HG03439 (cell line): ENCODE measurements at regions not wholly inside any gene's neighbourhood (a gene's known extent, or its start where the extent isn't known, plus 50 kb on each side); places are given as distances from the start of the nearest gene placed in this dataset.
"Not testable (repeated sequence)": the region's sequence is repeated elsewhere in the genome, so short reads cannot be mapped to it uniquely, and the experiment has no call there.

ENCODE experiments used
- ATAC-seq: cut with Tn5 transposase; IDR thresholded peaks from one replicate; pipeline ENCODE4 v1.9.1; 2021; ENCODE audit warnings: mild to moderate bottlenecking, moderate library complexity; ENCODE audit not compliant: unreplicated experiment

DNA sequence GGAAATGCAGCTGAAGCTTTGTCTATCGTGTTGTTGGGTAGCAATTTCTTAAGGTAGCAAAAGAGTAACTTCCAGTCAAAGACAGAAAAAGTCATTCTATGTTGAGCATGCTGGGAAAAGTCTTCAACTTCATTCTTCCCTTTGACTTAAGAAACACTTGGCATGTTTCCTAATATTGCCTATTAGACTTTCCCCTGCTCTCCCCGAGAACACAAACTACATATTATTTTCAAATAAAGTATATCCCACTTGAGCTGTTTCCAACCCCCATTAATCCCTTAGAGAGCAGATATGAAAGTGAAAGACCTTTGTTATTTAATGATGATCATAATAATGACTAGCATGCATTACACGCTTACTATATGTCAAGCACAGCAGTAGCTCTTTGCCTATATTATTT lies 136.0 kb upstream of the SPOPL start:
- no peak for ATAC-seq

DNA sequence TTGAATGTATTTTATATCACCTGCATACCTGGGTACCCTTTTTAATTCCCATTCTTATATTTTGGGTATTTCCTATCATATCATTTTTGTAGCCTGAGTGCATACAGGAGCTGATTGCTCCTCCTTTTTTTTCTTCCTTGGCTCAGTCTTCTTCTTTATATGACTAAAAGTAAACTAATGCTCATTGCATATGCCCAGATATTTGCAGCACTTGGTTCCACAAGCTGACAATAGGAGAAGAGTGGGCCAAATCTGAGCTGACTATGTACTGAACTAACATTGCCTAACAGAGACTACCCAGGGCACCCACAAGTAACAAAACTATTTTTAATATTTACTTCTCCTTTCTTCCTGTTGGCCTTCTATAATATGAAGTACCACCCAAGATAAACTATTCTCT lies 131.7 kb upstream of the SPOPL start:
- ATAC-seq, result no peak

DNA sequence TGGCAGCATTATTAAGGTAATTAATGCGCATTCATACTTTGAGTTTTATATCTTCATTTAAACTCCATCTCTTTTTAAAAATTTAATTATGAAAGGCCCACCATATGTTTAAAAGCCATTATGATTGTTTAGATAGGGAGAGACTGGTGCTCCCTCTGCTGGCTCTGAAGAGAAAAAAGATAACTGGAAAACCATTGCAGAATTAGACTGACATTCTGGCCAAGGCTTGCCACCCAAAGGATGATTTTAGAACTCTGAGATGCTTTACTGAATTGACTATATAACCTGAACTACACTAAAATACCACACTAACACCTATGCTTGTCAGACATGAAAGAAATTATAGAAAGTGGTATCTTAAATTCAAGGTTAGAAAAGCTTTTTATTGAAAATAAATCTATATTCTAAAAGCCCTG lies 127.6 kb upstream of the SPOPL start:
- no peak for ATAC-seq

DNA sequence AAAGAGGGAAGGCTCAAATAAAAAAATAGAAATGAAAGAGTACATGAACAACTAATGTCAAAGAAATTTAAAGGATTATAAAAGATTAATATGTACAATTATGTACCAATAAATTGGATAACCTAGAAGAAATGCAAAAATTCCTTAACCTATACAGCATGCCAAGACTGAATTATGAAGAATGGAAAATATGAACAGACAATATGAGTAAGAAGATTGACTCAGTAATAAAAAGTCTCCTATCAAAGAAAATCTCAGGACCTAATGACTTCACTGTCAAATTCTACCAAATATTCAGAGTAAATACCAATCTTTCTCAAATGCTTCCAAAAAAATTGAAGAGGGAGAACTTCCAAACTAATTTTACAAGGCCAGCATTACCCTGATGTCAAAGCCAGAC lies 120.2 kb upstream of the SPOPL start:
- ATAC-seq, result no peak

DNA sequence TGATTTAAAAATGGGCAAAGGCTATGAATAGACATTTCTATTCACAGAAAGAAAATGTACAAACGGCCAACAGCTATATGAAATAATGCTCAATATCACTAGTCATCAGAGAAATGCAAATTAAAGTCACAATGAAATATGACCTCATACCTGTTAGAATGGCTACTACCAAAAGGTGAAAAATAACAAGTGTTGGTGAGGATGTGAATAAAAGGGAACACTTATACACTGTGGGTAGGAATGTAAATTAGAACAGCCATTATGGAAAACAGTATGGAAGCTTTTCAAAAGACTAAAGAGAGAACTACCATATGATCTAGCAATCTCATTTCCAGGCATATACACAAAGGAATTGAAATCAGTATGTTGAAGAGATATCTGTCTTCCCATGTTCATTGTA lies 118.9 kb upstream of the SPOPL start:
- ATAC-seq, result no peak

DNA sequence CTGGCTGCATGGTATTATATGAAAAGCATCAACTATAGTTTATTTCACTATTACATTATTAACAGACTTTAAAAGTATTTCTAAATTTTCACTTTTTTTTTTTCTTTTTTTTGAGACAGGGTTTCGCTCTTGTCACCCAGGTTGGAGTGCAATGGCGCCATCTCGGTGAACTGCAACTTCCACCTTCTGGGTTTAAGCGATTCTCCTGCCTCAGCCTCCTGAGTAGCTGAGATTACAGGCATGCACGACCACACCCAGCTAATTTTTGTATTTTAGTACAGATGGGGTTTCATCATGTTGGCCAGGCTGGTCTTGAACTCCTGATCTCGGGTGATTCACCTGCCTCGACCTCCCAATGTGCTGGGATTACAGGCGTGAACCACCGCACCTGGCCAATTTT lies 115.4 kb upstream of the SPOPL start:
- not testable (repeated sequence) for ATAC-seq

DNA sequence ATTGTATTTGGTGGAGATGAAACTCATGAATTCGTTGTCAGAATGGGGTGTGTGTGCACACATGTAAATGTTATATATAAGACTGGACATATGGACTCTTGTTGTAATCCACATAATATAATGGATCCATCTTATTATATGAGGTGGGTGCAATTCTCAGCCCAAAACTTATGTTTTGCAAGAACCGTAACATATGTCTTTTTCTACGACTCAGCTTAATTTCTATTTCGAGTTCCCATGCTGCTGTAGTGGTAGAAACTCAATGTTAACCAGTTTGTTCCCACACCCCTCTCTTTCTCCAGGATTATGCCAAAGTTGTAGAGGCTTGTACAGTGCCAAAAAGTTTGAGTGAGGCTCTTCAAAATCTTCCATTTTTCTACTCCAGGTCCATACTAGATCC lies 112.5 kb upstream of the SPOPL start:
- ATAC-seq, result no peak

DNA sequence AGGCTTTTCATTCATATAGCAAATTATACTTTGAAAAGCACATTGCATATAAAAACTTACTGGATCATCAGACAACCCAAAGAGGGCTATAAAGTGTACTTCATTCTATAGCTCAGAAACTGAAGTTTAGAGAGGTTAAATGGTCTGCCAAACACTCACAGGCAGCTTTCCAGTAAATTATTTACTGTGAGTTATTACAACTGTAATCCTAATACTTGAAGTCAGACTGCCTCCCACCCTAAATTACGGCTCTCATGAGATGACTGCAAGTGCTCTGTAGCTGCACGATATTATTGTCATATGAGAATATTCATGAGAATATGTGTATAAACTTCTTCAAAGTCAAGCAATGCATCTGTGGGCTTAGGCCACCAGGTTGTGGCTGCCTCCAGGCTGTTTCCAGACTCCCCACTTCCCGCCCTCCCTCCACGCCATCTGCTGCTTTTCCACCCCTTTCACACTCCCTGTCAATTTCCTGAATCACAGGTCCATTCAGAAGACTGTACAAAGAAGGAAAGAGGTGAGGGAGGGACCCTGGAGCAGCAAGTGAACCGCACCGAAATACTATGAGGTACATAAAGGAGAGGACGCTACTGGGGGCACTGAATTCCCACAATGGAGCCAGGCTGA lies 111.1 kb upstream of the SPOPL start:
- ATAC-seq, result no peak

DNA sequence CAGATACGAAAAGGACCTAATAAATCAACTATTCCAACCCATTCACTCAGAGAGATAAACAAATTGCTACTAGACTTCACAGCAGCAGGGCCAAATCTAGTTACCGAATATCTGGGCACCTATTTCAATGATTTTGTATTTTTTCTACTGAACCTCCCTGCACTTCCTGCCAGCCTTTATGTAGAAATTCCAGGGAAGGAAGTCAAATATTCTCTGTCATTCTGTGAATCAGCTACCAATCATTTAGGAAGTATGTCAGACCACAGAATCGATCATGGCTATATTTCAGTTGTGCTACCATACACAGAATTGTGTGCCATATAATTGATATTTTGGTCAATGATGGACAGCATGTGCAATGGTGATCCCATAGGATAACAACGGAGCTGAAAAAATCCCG lies 109.6 kb upstream of the SPOPL start:
- ATAC-seq, result no peak

DNA sequence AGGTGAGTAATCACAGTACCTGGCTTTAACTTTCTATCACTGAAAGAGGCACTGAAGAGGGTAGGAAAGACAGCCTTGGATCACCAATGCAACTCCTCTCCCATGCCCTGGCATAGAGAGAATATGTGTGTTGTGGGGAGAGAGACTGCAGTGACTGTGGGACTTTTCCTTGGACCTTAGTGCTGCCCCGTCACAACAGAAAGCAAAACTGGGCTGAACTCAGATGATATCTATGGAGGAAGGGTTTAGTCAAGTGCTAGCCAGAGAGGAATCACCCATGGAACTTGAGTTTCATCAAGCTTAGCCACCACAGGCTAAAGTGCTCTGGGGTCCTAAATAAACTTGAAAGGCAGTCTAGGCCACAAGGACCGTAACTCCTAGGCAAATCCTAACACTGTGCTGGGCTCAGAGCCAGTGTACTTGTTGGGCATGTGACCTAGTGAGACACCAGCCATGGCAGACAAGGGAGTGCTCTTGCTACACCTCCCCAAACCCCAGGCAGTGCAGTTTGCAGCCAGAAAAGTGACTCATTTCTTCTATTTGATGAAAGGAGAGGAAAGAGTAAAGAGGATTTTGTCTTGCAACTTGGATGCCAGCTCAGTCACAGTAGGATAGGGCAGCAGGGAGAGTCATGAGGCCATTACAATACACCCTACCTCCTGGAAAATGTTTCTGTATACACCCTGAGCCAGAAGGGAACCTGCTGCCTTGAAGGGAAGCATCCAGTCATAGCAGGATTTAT lies 105.8 kb upstream of the SPOPL start:
- no peak for ATAC-seq

DNA sequence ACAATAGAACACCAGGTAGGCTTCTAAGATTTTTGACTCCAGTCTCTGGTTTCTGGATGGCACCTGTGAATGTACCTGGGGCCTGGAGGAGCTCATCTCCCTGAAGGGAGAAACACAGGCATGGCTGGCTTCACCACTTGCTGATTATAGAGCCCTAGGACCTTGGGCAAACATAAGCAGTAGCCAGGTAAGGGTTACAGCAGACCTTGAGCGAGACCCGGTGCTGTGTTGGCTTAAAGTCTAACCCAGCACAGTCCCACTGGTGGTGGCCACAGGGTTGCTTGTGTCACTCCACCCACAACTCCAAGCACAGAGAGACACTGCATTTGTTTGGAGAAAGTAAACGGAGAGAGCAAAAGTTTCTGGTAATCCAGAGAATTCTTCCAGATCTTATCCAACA lies 104.7 kb upstream of the SPOPL start:
- ATAC-seq, result no peak

DNA sequence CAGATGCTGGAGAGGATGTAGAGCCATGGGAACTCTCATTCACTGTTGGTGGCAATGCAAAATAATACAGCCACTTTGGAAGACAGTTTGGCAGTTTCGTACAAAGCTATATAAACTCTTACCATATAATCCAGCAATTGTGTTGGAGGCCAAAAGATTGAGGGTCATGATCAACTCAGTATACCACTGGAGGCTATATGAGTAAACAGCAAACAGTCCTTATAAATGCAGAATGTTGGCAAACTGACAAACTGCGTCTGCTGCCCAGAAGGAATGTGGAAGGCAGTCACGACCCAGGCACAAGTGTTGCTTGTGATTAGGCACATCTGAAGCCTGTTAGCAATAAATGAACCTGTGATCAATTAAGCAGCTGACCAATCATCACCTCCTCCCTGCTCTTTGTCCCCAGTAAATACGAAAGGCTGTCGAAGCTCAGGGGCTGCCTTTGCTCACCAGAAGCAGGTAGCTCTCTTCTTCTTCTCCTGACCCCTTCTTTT lies 98.1 kb upstream of the SPOPL start:
- ATAC-seq, result no peak

DNA sequence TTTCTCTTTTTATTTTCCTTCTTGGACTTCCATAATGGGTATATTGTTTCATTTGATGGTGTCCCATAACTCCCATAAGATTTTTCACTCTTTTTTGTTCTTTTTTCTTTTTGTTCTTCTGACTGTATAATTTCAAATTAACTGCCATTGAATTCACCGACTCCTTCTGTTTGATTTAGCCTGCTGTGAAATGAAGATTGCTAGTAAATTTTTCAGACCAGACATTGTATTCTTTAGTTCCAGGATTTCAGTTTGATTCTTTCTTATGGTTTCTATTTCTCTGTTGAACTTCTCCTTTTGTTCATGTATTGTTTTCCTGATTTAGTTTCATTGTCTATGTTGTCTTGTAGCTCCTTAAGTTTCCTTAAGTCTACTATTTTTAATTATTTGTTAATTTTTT lies 87.6 kb upstream of the SPOPL start:
- ATAC-seq, result no peak

DNA sequence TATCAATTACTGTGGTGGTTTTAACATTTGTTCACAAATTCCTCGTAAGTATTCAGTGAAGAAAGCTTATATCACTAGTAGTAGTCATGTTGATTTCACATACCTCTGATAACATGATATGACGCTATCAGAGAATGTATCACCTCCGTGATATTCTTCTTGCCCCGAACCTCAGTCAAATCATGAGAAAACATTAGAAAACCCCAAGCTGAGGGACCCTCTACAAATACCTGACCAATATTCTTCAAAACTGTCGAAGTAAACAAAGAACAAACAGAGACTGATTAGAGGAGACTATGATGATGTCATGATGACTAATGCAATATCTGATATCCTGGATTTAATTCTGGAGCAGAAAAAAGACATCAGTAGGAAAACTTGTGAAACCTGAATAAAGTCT lies 85.6 kb upstream of the SPOPL start:
- ATAC-seq, result no peak

DNA sequence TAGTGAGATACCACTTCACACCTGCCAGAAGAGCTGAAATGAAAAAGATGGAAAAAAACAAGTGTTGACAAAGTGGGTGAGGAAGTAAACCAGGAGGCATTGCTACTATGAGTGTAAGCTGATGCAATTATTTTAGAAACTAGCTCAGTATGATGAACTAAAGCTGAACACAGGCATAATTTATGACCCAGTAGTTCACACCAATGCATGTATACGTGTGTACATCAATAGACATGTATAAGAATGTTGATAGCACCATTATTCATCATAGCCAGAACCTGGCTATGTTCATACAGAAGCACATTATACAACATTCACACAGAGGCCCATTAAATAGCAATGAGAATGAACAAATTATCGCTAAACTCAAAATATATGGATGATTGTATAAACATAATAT lies 83.1 kb upstream of the SPOPL start:
- ATAC-seq, result no peak

DNA sequence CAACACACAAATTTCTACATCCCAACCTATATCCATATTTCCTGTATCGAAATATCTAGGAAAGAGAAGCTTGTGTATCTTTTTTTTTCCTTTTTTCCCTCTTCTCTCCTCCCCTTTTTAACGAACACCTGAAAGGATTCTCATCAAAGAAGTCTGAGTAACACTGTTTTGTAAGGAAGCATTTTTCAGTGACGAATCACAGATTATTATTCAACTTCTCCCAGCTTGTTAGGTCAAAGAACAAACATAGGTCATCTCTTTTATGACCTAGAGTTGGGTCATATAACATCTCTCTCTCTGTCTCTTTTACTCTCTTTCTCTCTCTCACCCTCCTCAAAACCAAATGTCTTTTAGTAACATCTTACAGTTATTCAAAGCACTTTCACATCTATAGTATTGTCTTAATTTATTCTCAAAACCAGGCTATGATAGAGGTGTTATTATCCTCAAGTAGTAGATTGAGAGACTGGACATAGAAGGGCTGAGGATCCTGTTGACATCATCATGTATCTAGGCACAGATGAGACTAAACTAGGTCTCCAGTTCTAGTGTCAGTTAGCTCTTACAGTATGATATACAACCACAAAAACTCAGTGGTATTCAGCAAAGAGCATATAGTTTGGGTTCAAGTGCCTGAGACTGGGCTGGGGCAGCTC lies 80.1 kb upstream of the SPOPL start:
- no peak for ATAC-seq

DNA sequence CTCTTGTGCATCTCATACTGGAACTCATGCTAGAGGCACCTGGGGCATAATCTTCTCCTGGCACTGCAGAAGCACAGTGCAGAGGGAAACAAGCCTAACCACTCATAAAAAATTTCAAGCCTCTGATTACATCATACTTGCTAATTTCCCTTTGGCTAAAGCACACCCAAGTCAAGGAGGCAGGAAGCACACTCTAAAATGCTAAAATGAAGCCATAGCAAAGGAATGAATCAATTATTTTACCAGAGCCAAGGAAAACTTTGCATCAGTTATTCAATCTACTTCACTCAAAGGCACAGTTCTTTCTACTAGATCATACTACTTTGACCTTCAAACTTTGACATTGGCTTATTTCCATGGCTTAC lies 79.6 kb upstream of the SPOPL start:
- ATAC-seq, result no peak

DNA sequence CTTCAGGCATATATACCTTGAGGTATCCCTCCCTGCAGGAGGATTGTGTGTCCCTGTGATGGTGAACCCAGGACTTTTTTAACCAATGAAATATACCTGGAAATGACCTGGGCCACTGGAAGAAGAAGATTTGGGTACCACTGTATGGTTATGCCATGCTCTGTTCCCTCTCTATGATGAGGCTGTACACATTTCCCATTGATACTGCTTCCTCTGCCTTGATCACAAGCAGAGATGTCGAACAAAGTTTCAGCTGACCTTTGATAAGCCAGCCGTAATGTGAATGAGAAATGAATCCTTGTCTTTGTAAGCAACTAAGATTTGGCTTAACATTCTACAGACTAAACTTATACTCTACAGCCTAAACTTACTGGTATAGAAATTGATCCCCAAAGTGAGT lies 78.4 kb upstream of the SPOPL start:
- ATAC-seq, result no peak

DNA sequence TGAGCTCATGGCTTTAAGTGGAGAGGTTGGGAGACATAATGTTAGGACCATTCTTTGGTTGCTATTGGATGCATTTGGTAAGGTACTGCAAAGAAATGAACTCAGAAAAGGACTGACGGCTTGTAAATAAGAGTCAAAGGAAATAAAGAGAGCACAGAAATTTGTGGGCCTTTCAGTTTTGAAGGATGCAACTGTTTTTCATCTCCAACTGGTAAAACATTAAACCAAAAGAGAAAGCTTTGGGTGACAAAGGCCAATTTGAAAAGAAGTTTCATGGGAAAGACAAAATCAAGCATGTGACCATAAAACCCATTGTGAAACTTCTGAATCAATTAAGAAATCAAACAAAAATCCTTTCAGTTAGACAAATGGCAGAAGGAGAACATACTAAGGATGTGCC lies 77.8 kb upstream of the SPOPL start:
- no peak for ATAC-seq

DNA sequence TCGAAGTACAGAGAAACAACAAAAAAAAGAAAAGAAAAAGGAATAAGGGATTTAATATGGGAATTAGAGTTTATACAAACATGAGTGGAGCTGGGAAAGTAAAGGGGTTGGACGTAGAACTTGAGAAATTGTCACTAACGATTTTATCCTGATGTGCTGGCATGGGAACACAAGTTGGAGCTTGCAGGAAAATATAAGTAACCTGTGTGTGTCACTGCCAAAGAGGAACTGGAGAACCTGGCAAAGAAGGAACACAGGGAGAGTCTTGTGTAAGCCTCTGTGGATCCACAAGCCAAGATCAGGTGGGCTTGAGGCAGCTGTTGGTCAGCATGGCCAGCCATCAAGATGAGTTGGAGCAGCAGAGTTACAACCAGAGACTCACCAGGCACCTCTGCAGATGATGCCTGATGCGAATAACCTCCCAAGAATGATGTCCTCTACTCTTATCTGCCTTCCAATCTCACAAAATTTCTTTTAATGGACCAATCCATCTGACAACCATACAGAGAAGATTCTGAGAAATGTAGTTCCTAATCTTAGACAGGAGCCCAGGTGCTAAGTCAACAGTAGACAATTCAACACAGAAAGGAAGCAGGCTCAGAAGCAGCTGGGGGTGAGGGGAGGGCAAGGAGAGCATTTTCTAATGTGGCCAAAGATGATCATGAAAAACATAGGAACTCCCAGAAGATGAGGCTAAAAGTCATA lies 77.0 kb upstream of the SPOPL start:
- ATAC-seq, result no peak

DNA sequence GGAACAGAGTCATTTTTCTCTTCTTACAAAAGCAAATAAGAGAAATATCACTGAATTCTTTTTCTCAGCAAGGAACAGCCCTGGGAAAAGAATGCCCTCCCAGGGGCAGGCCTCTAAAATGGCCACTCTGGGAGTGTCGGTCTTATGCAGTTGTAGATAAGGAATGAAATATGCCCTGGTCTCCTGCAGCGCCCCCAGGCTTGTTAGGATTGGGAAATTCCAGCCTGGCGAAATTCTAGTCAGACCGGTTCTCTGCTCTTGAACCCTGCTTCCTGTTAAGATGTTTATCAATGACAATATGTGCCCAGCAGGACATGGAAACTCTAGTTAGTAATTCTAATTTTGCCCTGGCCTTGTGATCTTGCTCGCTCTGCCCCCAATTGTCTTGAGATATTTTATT lies 75.5 kb upstream of the SPOPL start:
- not testable (repeated sequence) for ATAC-seq
